Erythroblast (primary cell): ENCODE measurements at regions not wholly inside any gene's neighbourhood (a gene's known extent, or its start where the extent isn't known, plus 50 kb on each side); places are given as distances from the start of the nearest gene placed in this dataset.

ENCODE experiments used
- GATA1 ChIP-seq: IDR thresholded peaks from 2 replicates; pipeline ENCODE4 v1.6.1; 2011; ENCODE audit warnings: low read depth, mild to moderate bottlenecking, control low read depth, low read length, moderate library complexity
- POLR2A ChIP-seq: IDR thresholded peaks from 2 replicates; pipeline ENCODE4 v1.6.1; 2011; ENCODE audit warnings: mild to moderate bottlenecking, low read length

DNA sequence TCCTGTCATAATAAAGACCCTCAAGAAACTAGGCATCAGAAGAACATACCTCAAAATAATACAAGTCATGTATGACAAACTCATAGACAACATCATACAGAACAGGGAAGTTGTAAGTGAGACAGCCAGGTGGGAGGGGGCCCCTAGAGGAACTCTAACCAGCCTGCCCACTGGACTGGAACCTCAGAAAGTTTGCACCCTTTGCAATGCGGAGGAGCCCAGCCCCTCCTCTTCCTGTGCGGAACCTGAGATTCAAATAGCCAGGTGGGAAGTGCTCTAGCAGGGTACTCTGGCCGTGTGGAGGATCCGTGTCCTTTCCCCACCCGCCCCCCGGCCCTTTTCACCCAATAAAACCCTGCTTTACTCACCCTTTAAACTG is 387.0 kb upstream of the CBLB start:
- no peak for TF ChIP-seq POLR2A
- no peak for TF ChIP-seq GATA1
